ENCODE measurements at regions not wholly inside any gene's neighbourhood (a gene's known extent, or its start where the extent isn't known, plus 50 kb on each side); places are given as distances from the start of the nearest gene placed in this dataset.

- no peak for DNase-seq
Observed at GRCh38 chr14:43247877-43248276, 1259.2 kb downstream of the FSCB start.

GRCh38 chr14:43244142-43244625, 1262.9 kb downstream of the FSCB start:
- DNase-seq, result no peak

- DNase-seq, result no peak
Observed at GRCh38 chr14:43243168-43243567, 1263.9 kb downstream of the FSCB start.

- no peak for DNase-seq
Observed at GRCh38 chr14:43232261-43232660, 1274.8 kb downstream of the FSCB start.

- DNase-seq, result no peak
Observed at GRCh38 chr14:43215524-43215923, 1291.6 kb downstream of the FSCB start.

GRCh38 chr14:43207189-43207588, 1299.9 kb downstream of the FSCB start:
- DNase-seq, result no peak

GRCh38 chr14:43204816-43205215, 1302.3 kb downstream of the FSCB start:
- DNase-seq, result no peak

GRCh38 chr14:43200519-43200918, 1306.6 kb downstream of the FSCB start:
- no peak for DNase-seq

- DNase-seq, result no peak
Observed at GRCh38 chr14:43198465-43198864, 1308.6 kb downstream of the FSCB start.

GRCh38 chr14:43184540-43184939, 1322.5 kb downstream of the FSCB start:
- no peak for DNase-seq

- DNase-seq, result no peak
Observed at GRCh38 chr14:43183916-43184315, 1323.2 kb downstream of the FSCB start.

- DNase-seq, result no peak
Observed at GRCh38 chr14:43175896-43176295, 1331.2 kb downstream of the FSCB start.

GRCh38 chr14:43172899-43173548, 1334.1 kb downstream of the FSCB start:
- no peak for DNase-seq

GRCh38 chr14:43169722-43170121, 1337.4 kb downstream of the FSCB start:
- no peak for DNase-seq

GRCh38 chr14:43168371-43168925, 1338.6 kb downstream of the FSCB start:
- no peak for DNase-seq

GRCh38 chr14:43166163-43166562, 1340.9 kb downstream of the FSCB start:
- no peak for DNase-seq

- no peak for DNase-seq
Observed at GRCh38 chr14:43165651-43166050, 1341.4 kb downstream of the FSCB start.

- no peak for DNase-seq
Observed at GRCh38 chr14:43161477-43161876, 1345.6 kb downstream of the FSCB start.

- no peak for DNase-seq
Observed at GRCh38 chr14:43157661-43158060, 1349.4 kb downstream of the FSCB start.

- DNase-seq, result no peak
Observed at GRCh38 chr14:43155924-43156323, 1351.2 kb downstream of the FSCB start.

GRCh38 chr14:43155258-43155657, 1351.8 kb downstream of the FSCB start:
- DNase-seq, result no peak

- no peak for DNase-seq
Observed at GRCh38 chr14:43147485-43147884, 1359.6 kb downstream of the FSCB start.

- DNase-seq, result no peak
Observed at GRCh38 chr14:43145361-43145760, 1361.7 kb downstream of the FSCB start.

- DNase-seq, result no peak
Observed at GRCh38 chr14:43143106-43143505, 1364.0 kb downstream of the FSCB start.

GRCh38 chr14:43141636-43142191, 1365.4 kb downstream of the FSCB start:
- DNase-seq, result no peak
